HEK293 (cell line): ENCODE measurements at regions not wholly inside any gene's neighbourhood (a gene's known extent, or its start where the extent isn't known, plus 50 kb on each side); places are given as distances from the start of the nearest gene placed in this dataset.

ENCODE experiments used
- ATF2 ChIP-seq: fragments of 450-650 bp; formaldehyde crosslinking; IDR thresholded peaks from 2 replicates; pipeline ENCODE4 v1.5.1; 2016; ENCODE audit warnings: missing biosample characterization, missing genetic modification characterization, low read depth
- GLI4 ChIP-seq: fragments of 450-650 bp; formaldehyde crosslinking; IDR thresholded peaks from 2 replicates; pipeline ENCODE4 v1.5.1; 2016; ENCODE audit warnings: missing biosample characterization, missing genetic modification characterization
- HOXA7 ChIP-seq: sonication (generic); formaldehyde crosslinking; IDR thresholded peaks from 2 replicates; pipeline ENCODE4 v1.8.1; 2022; ENCODE audit warnings: missing genetic modification reagents, borderline replicate concordance
- HOXD13 ChIP-seq: sonication (generic); formaldehyde crosslinking; IDR thresholded peaks from 2 replicates; pipeline ENCODE4 v1.8.0; 2022; ENCODE audit warnings: missing genetic modification reagents, borderline replicate concordance
- PATZ1 ChIP-seq: fragments of 450-650 bp; formaldehyde crosslinking; IDR thresholded peaks from 2 replicates; pipeline ENCODE4 v1.5.1; 2016; ENCODE audit warnings: missing biosample characterization, missing genetic modification characterization
- RBAK ChIP-seq: fragments of 450-650 bp; formaldehyde crosslinking; IDR thresholded peaks from 2 replicates; pipeline ENCODE4 v1.5.1; 2016; ENCODE audit warnings: missing biosample characterization, missing genetic modification characterization
- SCRT2 ChIP-seq: fragments of 450-650 bp; formaldehyde crosslinking; IDR thresholded peaks from 2 replicates; pipeline ENCODE4 v1.5.1; 2016; ENCODE audit warnings: missing biosample characterization, missing genetic modification characterization
- SP7 ChIP-seq: fragments of 450-650 bp; formaldehyde crosslinking; IDR thresholded peaks from 2 replicates; pipeline ENCODE4 v1.5.1; 2016; ENCODE audit warnings: missing biosample characterization, missing genetic modification characterization
- ZBTB7A ChIP-seq: fragments of 450-650 bp; formaldehyde crosslinking; IDR thresholded peaks from 2 replicates; pipeline ENCODE4 v1.5.1; 2016; ENCODE audit warnings: low read depth, missing biosample characterization, missing genetic modification characterization
- ZNF10 ChIP-seq: fragments of 450-650 bp; formaldehyde crosslinking; IDR thresholded peaks from 2 replicates; pipeline ENCODE4 v1.5.1; 2017; ENCODE audit warnings: missing biosample characterization, missing genetic modification characterization
- ZNF16 ChIP-seq: fragments of 450-650 bp; formaldehyde crosslinking; IDR thresholded peaks from 2 replicates; pipeline ENCODE4 v1.5.1; 2016; ENCODE audit warnings: low read depth, missing biosample characterization, missing genetic modification characterization
- ZNF19 ChIP-seq: fragments of 450-650 bp; formaldehyde crosslinking; IDR thresholded peaks from 2 replicates; pipeline ENCODE4; 2016; ENCODE audit warnings: missing biosample characterization, missing genetic modification characterization, low read depth
- ZNF324 ChIP-seq: fragments of 450-650 bp; formaldehyde crosslinking; IDR thresholded peaks from 2 replicates; pipeline ENCODE4 v1.5.1; 2016; ENCODE audit warnings: missing biosample characterization, missing genetic modification characterization
- ZNF350 ChIP-seq: fragments of 450-650 bp; formaldehyde crosslinking; IDR thresholded peaks from 2 replicates; pipeline ENCODE4 v1.5.0; 2017; ENCODE audit warnings: missing biosample characterization, mild to moderate bottlenecking, missing genetic modification characterization
- ZNF518A ChIP-seq: fragments of 450-650 bp; formaldehyde crosslinking; conservative IDR thresholded peaks from 2 replicates; pipeline ENCODE4 v1.5.1; 2016; ENCODE audit warnings: low read depth, missing biosample characterization, missing genetic modification characterization
- ZNF521 ChIP-seq: fragments of 450-650 bp; formaldehyde crosslinking; IDR thresholded peaks from 2 replicates; pipeline ENCODE4 v1.5.1; 2017; ENCODE audit warnings: missing biosample characterization, mild to moderate bottlenecking, missing genetic modification characterization
- ZNF548 ChIP-seq: fragments of 450-650 bp; formaldehyde crosslinking; IDR thresholded peaks from 2 replicates; pipeline ENCODE4 v1.5.1; 2016; ENCODE audit warnings: missing biosample characterization, missing genetic modification characterization
- ZNF560 ChIP-seq: fragments of 450-650 bp; formaldehyde crosslinking; IDR thresholded peaks from 2 replicates; pipeline ENCODE4 v1.5.1; 2017; ENCODE audit warnings: missing biosample characterization, missing genetic modification characterization, borderline replicate concordance
- ZNF626 ChIP-seq: fragments of 450-650 bp; sonication (Bioruptor Pico); formaldehyde crosslinking; IDR thresholded peaks from 2 replicates; pipeline ENCODE4 v1.5.1; 2018; ENCODE audit warnings: missing biosample characterization, missing genetic modification characterization, inconsistent platforms
- ZNF747 ChIP-seq: fragments of 450-650 bp; formaldehyde crosslinking; IDR thresholded peaks from 2 replicates; pipeline ENCODE4 v1.5.1; 2016; ENCODE audit warnings: missing biosample characterization, missing genetic modification characterization
- ZNF768 ChIP-seq: fragments of 450-650 bp; formaldehyde crosslinking; IDR thresholded peaks from 2 replicates; pipeline ENCODE4 v1.5.1; 2018; ENCODE audit warnings: missing biosample characterization, mild to moderate bottlenecking, missing genetic modification characterization
- ZNF792 ChIP-seq: fragments of 450-650 bp; formaldehyde crosslinking; IDR thresholded peaks from 2 replicates; pipeline ENCODE4 v1.5.1; 2016; ENCODE audit warnings: missing biosample characterization, missing genetic modification characterization
- ZSCAN30 ChIP-seq: fragments of 450-650 bp; IDR thresholded peaks from 2 replicates; pipeline ENCODE4 v1.5.1; 2018; ENCODE audit warnings: missing biosample characterization, mild to moderate bottlenecking, missing genetic modification characterization, moderate library complexity
- TF ChIP-seq, protein P1 (sequence below): sonication (generic); formaldehyde crosslinking; IDR thresholded peaks from 2 replicates; pipeline ENCODE4 v1.8.1; 2022; ENCODE audit warnings: mild to moderate bottlenecking, moderate library complexity, missing genetic modification reagents
- TF ChIP-seq, protein P2 (sequence below): fragments of 450-650 bp; formaldehyde crosslinking; IDR thresholded peaks from 2 replicates; pipeline ENCODE4 v1.5.1; 2016; ENCODE audit warnings: missing biosample characterization, missing genetic modification characterization

DNA sequence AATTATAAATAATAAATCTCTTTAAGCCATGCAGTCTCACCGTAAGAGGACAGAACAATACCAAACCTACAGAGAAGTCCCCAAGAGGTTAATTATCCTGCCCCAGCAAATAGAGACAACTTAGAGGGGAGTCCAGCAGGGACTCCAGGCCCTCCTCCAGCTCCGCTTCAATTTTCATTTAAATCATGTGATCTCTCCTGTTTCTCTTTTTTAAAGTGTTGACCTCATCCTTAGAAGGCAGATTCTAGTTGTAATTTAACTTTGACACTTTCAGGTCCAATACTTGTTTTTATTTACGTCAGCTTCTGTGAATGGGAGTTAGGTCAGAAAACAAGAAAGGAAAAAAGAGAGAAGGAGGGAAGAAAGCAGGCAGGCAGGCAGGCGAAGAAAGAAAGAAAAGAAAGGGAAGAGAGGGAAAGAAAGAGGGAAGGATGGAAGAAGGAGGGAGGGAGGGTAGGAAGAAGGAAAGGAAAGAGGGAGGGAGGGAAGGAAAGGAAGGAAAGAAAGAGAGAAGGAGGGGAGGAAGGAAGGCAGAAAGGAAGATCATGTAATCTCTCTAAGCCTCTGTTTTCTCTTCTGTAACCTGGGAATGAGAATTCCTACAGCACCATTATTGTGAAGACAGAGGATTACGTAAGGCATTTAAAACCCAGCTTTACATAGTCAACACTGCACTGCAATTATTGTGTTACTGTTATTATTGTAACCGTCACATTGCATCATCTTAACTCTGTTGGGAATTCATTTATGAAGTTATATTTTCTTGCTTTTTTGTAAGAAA is 227.7 kb downstream of the SKIDA1 start (continued):
- TF ChIP-seq ZNF768 (tag by site-specific recombination) = no peak
- no peak for TF ChIP-seq ZNF560 (tag by site-specific recombination)
- TF ChIP-seq, protein P1, sequence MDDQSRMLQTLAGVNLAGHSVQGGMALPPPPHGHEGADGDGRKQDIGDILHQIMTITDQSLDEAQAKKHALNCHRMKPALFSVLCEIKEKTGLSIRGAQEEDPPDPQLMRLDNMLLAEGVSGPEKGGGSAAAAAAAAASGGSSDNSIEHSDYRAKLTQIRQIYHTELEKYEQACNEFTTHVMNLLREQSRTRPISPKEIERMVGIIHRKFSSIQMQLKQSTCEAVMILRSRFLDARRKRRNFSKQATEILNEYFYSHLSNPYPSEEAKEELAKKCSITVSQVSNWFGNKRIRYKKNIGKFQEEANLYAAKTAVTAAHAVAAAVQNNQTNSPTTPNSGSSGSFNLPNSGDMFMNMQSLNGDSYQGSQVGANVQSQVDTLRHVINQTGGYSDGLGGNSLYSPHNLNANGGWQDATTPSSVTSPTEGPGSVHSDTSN = no peak
- no peak for TF ChIP-seq ZNF626 (tag by site-specific recombination)
- TF ChIP-seq ZNF16 (tag by site-specific recombination) = no peak
- no peak for TF ChIP-seq RBAK
- no peak for TF ChIP-seq ZNF747 (tag by site-specific recombination)
- TF ChIP-seq HOXD13 (CRISPR knock-in tag) = no peak
- no peak for TF ChIP-seq ZNF518A
- TF ChIP-seq ZNF548 (tag by site-specific recombination) = no peak
- TF ChIP-seq, protein P2, sequence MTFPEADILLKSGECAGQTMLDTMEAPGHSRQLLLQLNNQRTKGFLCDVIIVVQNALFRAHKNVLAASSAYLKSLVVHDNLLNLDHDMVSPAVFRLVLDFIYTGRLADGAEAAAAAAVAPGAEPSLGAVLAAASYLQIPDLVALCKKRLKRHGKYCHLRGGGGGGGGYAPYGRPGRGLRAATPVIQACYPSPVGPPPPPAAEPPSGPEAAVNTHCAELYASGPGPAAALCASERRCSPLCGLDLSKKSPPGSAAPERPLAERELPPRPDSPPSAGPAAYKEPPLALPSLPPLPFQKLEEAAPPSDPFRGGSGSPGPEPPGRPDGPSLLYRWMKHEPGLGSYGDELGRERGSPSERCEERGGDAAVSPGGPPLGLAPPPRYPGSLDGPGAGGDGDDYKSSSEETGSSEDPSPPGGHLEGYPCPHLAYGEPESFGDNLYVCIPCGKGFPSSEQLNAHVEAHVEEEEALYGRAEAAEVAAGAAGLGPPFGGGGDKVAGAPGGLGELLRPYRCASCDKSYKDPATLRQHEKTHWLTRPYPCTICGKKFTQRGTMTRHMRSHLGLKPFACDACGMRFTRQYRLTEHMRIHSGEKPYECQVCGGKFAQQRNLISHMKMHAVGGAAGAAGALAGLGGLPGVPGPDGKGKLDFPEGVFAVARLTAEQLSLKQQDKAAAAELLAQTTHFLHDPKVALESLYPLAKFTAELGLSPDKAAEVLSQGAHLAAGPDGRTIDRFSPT = no peak
- TF ChIP-seq PATZ1 = 0 out of 2 replicates have a peak, but pooled peaks have one; percentile 22
- TF ChIP-seq SP7 = peak; percentile 20; the same call in 1 of the 2 replicates
- TF ChIP-seq ZNF19 (tag by site-specific recombination) = no peak
- TF ChIP-seq HOXA7 (CRISPR knock-in tag) = no peak
- no peak for TF ChIP-seq ZNF350 (tag by site-specific recombination)
- TF ChIP-seq ZBTB7A = no peak
- TF ChIP-seq ATF2 (tag by site-specific recombination) = peak; percentile 6
- TF ChIP-seq ZSCAN30 (tag by site-specific recombination) = no peak
- TF ChIP-seq ZNF521 = no peak
- no peak; the same call in 1 of the 2 replicates for TF ChIP-seq GLI4 (tag by site-specific recombination)
- no peak for TF ChIP-seq ZNF792 (tag by site-specific recombination)
- TF ChIP-seq SCRT2 = no peak
- no peak for TF ChIP-seq ZNF324 (tag by site-specific recombination)
- no peak for TF ChIP-seq ZNF10
